Nephron (organoid): ENCODE measurements at regions not wholly inside any gene's neighbourhood (a gene's known extent, or its start where the extent isn't known, plus 50 kb on each side); places are given as distances from the start of the nearest gene placed in this dataset.
"Not testable (repeated sequence)": the region's sequence is repeated elsewhere in the genome, so short reads cannot be mapped to it uniquely, and the experiment has no call there.

Experiments
- H3K27ac Mint-ChIP-seq, 3 experiments: 2 replicates each; pipeline ENCODE4 v1.8.0; 2020; ENCODE audit warnings: mixed read lengths in 3 of 3, mild to moderate bottlenecking in 2 of 3, moderate library complexity in 1 of 3
- H3K27me3 Mint-ChIP-seq: 2 replicates; pipeline ENCODE4 v1.8.0; 2021; ENCODE audit warnings: low read depth, mild to moderate bottlenecking, moderate library complexity, mixed read lengths
- H3K36me3 Mint-ChIP-seq: 2 replicates; pipeline ENCODE4 v1.8.0; 2020; ENCODE audit warnings: low read depth, mixed read lengths
- H3K4me1 Mint-ChIP-seq: 2 replicates; pipeline ENCODE4 v1.8.0; 2020; ENCODE audit warnings: mixed read lengths
- H3K4me3 Mint-ChIP-seq, 3 experiments: 2 replicates each; pipeline ENCODE4 v1.8.0; 2020; ENCODE audit warnings: mild to moderate bottlenecking in 3 of 3, mixed read lengths in 3 of 3, moderate library complexity in 2 of 3
- H3K9me3 Mint-ChIP-seq: 2 replicates; pipeline ENCODE4 v1.8.0; 2020; ENCODE audit warnings: mixed read lengths
- CTCF ChIP-seq, 3 experiments: fragments of 200-600 bp; sonication (generic); IDR thresholded peaks; one replicate each; pipeline ENCODE4 v1.5.0; 2021; ENCODE audit warnings: antibody characterized with exemption in 3 of 3; ENCODE audit not compliant: unreplicated experiment in 3 of 3

GRCh38 chr12:127797918-127798317, 469.1 kb upstream of the TMEM132C start:
- Mint-ChIP-seq H3K27ac (no peak overlapping the region), H3K4me1 (no peaks in the 10 kb centered on the region), H3K36me3 (no peaks in the 10 kb centered on the region), H3K27me3 (no peaks in the 10 kb centered on the region), H3K4me3 (no peak overlapping the region), H3K9me3 (no peaks in the 10 kb centered on the region)
- no peak for TF ChIP-seq CTCF (IDR thresholded peaks at IDR 0.05; ENCODE audit: unreplicated experiment in 3 of 3)

- H3K4me3 Mint-ChIP-seq: no peak overlapping the region
- TF ChIP-seq CTCF (IDR thresholded peaks at IDR 0.05; ENCODE audit: unreplicated experiment in 3 of 3): no peak
- H3K9me3 Mint-ChIP-seq: no peaks in the 10 kb centered on the region
- H3K4me1 Mint-ChIP-seq: no peaks in the 10 kb centered on the region
- H3K27me3 Mint-ChIP-seq: no peaks in the 10 kb centered on the region
- H3K27ac Mint-ChIP-seq: no peak overlapping the region
- H3K36me3 Mint-ChIP-seq: no peaks in the 10 kb centered on the region
Observed at GRCh38 chr12:127802271-127802670, 464.7 kb upstream of the TMEM132C start.

- TF ChIP-seq CTCF (IDR thresholded peaks at IDR 0.05; ENCODE audit: unreplicated experiment in 3 of 3): no peak
Observed at GRCh38 chr12:127803545-127803944, 463.4 kb upstream of the TMEM132C start.

GRCh38 chr12:127809275-127809674, 457.7 kb upstream of the TMEM132C start:
- no peak overlapping the region for H3K27ac Mint-ChIP-seq
- H3K36me3 Mint-ChIP-seq: no peaks in the 10 kb centered on the region
- no peaks in the 10 kb centered on the region for H3K9me3 Mint-ChIP-seq
- H3K4me1 Mint-ChIP-seq: peaks cover 16% of the 10 kb centered on the region
- no peak for TF ChIP-seq CTCF (IDR thresholded peaks at IDR 0.05; ENCODE audit: unreplicated experiment in 3 of 3)
- peaks cover 4% of the 10 kb centered on the region for H3K27me3 Mint-ChIP-seq
- no peak overlapping the region for H3K4me3 Mint-ChIP-seq

More at GRCh38 chr12:127803545-127803944, 463.4 kb upstream of the TMEM132C start:
- Mint-ChIP-seq H3K27ac (no peak overlapping the region), H3K9me3 (no peaks in the 10 kb centered on the region), H3K4me3 (no peak overlapping the region), H3K27me3 (peaks cover 4% of the 10 kb centered on the region), H3K4me1 (no peaks in the 10 kb centered on the region), H3K36me3 (no peaks in the 10 kb centered on the region)

- Mint-ChIP-seq H3K4me3 (no peak overlapping the region), H3K9me3 (no peaks in the 10 kb centered on the region), H3K27ac (peak overlapping the region in 2 of 3 experiments; percentile 59 to 70), H3K36me3 (no peaks in the 10 kb centered on the region), H3K4me1 (peaks cover 16% of the 10 kb centered on the region), H3K27me3 (peaks cover 4% of the 10 kb centered on the region)
- no peak for TF ChIP-seq CTCF (IDR thresholded peaks at IDR 0.05; ENCODE audit: unreplicated experiment in 3 of 3)
Observed at GRCh38 chr12:127810041-127810440, 456.9 kb upstream of the TMEM132C start.

GRCh38 chr12:127810459-127810858, 456.5 kb upstream of the TMEM132C start:
- peaks cover 16% of the 10 kb centered on the region for H3K4me1 Mint-ChIP-seq
- H3K4me3 Mint-ChIP-seq, H3K9me3 Mint-ChIP-seq, H3K27me3 Mint-ChIP-seq, H3K36me3 Mint-ChIP-seq: not testable (repeated sequence)
- peak overlapping the region in 2 of 3 experiments; percentile 39 to 70 for H3K27ac Mint-ChIP-seq
